Endothelial cell of umbilical vein (primary cell): ENCODE measurements at regions not wholly inside any gene's neighbourhood (a gene's known extent, or its start where the extent isn't known, plus 50 kb on each side); places are given as distances from the start of the nearest gene placed in this dataset.

Source experiments
- BruUV-seq: library from RNA; stranded (reverse); fragments of 400-500 nt; replicated peaks from 2 replicates; lab custom pipeline; 2021; lab: Mats Ljungman, UMichigan
- CTCF ChIA-PET: fragments of 300-600, 350-600 bp; sonication (Branson Sonifier 250); formaldehyde crosslinking; loops from one replicate; lab custom pipeline; 2021; ENCODE audit warnings: antibody characterized with exemption, inconsistent platforms; lab: Charles Lee
- POLR2A ChIA-PET: fragments of 300-600, 350-600 bp; sonication (Branson Sonifier 250); formaldehyde crosslinking; loops from one replicate; lab custom pipeline; 2021; ENCODE audit warnings: antibody characterized with exemption, inconsistent platforms; lab: Charles Lee
- DNase-seq: peaks from one replicate; pipeline ENCODE4 v3.0.0-alpha.2; 2011; ENCODE audit warnings: low read depth, low spot score
- FAIRE-seq: peaks from 2 replicates; lab custom pipeline; 2011; peaks lifted over from hg19 to GRCh38; lab: Jason Lieb, UNC
- H2AFZ ChIP-seq: 2 replicates; pipeline ENCODE4 v1.6.0; 2012; ENCODE audit warnings: low read depth, low read length, control low read depth, inconsistent platforms
- H3K27ac ChIP-seq: 2 replicates; pipeline ENCODE4 v1.5.1; 2011; ENCODE audit warnings: low read depth, mild to moderate bottlenecking, control low read depth, low read length, moderate library complexity; ENCODE audit not compliant: insufficient read depth
- H3K27me3 ChIP-seq, 2 experiments: 2 replicates each; pipeline versions ENCODE4 v1.6.0 to v1.6.1; 2011; ENCODE audit warnings: low read length in 2 of 2, mixed read lengths in 1 of 2; ENCODE audit not compliant: control insufficient read depth in 2 of 2, insufficient read depth in 2 of 2
- H3K36me3 ChIP-seq, 2 experiments: 2 replicates in 1 of 2; 3 replicates in 1 of 2; pipeline ENCODE4 v1.5.1; 2011; ENCODE audit warnings: low read length in 2 of 2, mild to moderate bottlenecking in 1 of 2, moderate library complexity in 1 of 2; ENCODE audit not compliant: control insufficient read depth in 2 of 2, insufficient read depth in 2 of 2; ENCODE audit errors: extremely low read depth in 1 of 2
- H3K4me1 ChIP-seq: 3 replicates; pipeline ENCODE4 v1.5.1; 2011; ENCODE audit warnings: mild to moderate bottlenecking, low read length; ENCODE audit not compliant: control insufficient read depth, insufficient read depth; ENCODE audit errors: extremely low read depth
- H3K4me2 ChIP-seq: 2 replicates; pipeline ENCODE4 v1.6.1; 2011; ENCODE audit warnings: low read length, control low read depth, mixed read lengths; ENCODE audit not compliant: insufficient read depth
- H3K4me3 ChIP-seq, 3 experiments: fragments of 200-600 bp in 1 of 3; sonication (generic), shearing (Covaris generic) in 1 of 3; replicated peaks in 1 of 3; 2 replicates each; pipeline ENCODE4 v1.5.1; 2011 to 2016; ENCODE audit warnings: control low read depth in 3 of 3, low read length in 3 of 3, mild to moderate bottlenecking in 2 of 3, inconsistent platforms in 1 of 3, low read depth in 1 of 3, moderate library complexity in 1 of 3; ENCODE audit not compliant: insufficient read depth in 1 of 3
- H3K79me2 ChIP-seq: 2 replicates; pipeline ENCODE4 v1.6.0; 2012; ENCODE audit warnings: low read length, inconsistent platforms; ENCODE audit not compliant: control insufficient read depth, insufficient read depth
- H3K9ac ChIP-seq: replicated peaks from 2 replicates; pipeline ENCODE3; 2011; ENCODE audit warnings: low read length, control low read depth; ENCODE audit not compliant: insufficient read depth; ENCODE audit errors: extremely low read depth
- H3K9me1 ChIP-seq: replicated peaks from 3 replicates; pipeline ENCODE4 v1.6.0; 2011; ENCODE audit warnings: mild to moderate bottlenecking, low read length; ENCODE audit not compliant: control insufficient read depth, insufficient read depth; ENCODE audit errors: extremely low read depth
- H3K9me3 ChIP-seq: replicated peaks from 2 replicates; pipeline ENCODE4 v1.5.1; 2012; ENCODE audit warnings: low read length, inconsistent platforms; ENCODE audit not compliant: control insufficient read depth, insufficient read depth
- H4K20me1 ChIP-seq: replicated peaks from 2 replicates; pipeline ENCODE3; 2011; ENCODE audit warnings: mild to moderate bottlenecking, low read length; ENCODE audit not compliant: control insufficient read depth, insufficient read depth; ENCODE audit errors: extremely low read depth
- CTCF ChIP-seq, 2 donors: IDR thresholded peaks; 1 replicate in 1 of 2; 2 replicates in 1 of 2; pipeline ENCODE4 v1.5.1; 2011; ENCODE audit warnings: low read length in 2 of 2, mild to moderate bottlenecking in 2 of 2, moderate library complexity in 2 of 2, control low read depth in 1 of 2, inconsistent platforms in 1 of 2, low read depth in 1 of 2; ENCODE audit not compliant: insufficient read depth in 1 of 2; ENCODE audit errors: extremely low read depth in 1 of 2
- EZH2 ChIP-seq: IDR thresholded peaks from 2 replicates; pipeline ENCODE4 v1.6.1; 2012; ENCODE audit warnings: borderline replicate concordance, low read depth, mild to moderate bottlenecking, moderate library complexity, low read length, inconsistent platforms; ENCODE audit not compliant: severe bottlenecking
- FOS ChIP-seq: IDR thresholded peaks from 2 replicates; pipeline ENCODE4 v1.6.1; 2011; ENCODE audit warnings: mild to moderate bottlenecking, low read length, moderate library complexity, borderline replicate concordance; ENCODE audit not compliant: insufficient read depth
- GATA2 ChIP-seq: IDR thresholded peaks from 2 replicates; pipeline ENCODE4 v1.7.0; 2011; ENCODE audit warnings: low read depth, mild to moderate bottlenecking, moderate library complexity, mixed read lengths, low read length; ENCODE audit not compliant: insufficient read length, insufficient read depth
- JUN ChIP-seq: IDR thresholded peaks from 2 replicates; pipeline ENCODE4 v1.6.1; 2011; ENCODE audit warnings: borderline replicate concordance, low read depth; ENCODE audit not compliant: insufficient read length, insufficient read depth
- MAX ChIP-seq: IDR thresholded peaks from 2 replicates; pipeline ENCODE4 v1.6.1; 2011; ENCODE audit not compliant: insufficient read depth, insufficient read length
- MYC ChIP-seq: IDR thresholded peaks from one replicate; pipeline ENCODE4 v1.6.1; 2011; ENCODE audit warnings: mild to moderate bottlenecking, low read depth, low read length
- POLR2A ChIP-seq: IDR thresholded peaks from 2 replicates; pipeline ENCODE4 v1.6.1; 2012; ENCODE audit warnings: low read depth, mild to moderate bottlenecking, control low read depth, low read length
- POLR2AphosphoS5 ChIP-seq: IDR thresholded peaks from 2 replicates; pipeline ENCODE4 v1.6.1; 2012; ENCODE audit warnings: low read depth, mild to moderate bottlenecking, control low read depth, low read length, moderate library complexity; ENCODE audit not compliant: insufficient read depth
- dilution Hi-C: fragments of 300-500 bp; cut with MboI; formaldehyde crosslinking; loops from one replicate; pipeline ENCODE4 v1.15.0; 2019; ENCODE audit warnings: low sequenced_read_pairs; ENCODE audit not compliant: extremely low pct_ligation_motif_present
- intact Hi-C: fragments of 100-400 bp; cut with micrococcal nuclease; formaldehyde crosslinking; loops from one replicate; pipeline ENCODE4 v1.10.0; 2022

- no peaks in the 10 kb centered on the region for H3K9me1 ChIP-seq
- dilution Hi-C loops (no loop called here), intact Hi-C loops (no loop called here)
- no peak overlapping the region for H2AFZ ChIP-seq
- BruUV-seq: no TSS peak
- DNase-seq (no peak), FAIRE-seq (no peak)
- no peaks in the 10 kb centered on the region for H3K4me1 ChIP-seq
- H3K4me3 ChIP-seq: no peak overlapping the region
- H3K79me2 ChIP-seq: no peaks in the 10 kb centered on the region
- H3K27ac ChIP-seq: no peak overlapping the region
- ChIA-PET CTCF (no interaction called here), POLR2A (no interaction called here)
- H3K27me3 ChIP-seq: no peaks in the 10 kb centered on the region
- H3K4me2 ChIP-seq: no peak overlapping the region
- no peaks in the 10 kb centered on the region for H3K9me3 ChIP-seq
- no peaks in the 10 kb centered on the region for H4K20me1 ChIP-seq
- H3K9ac ChIP-seq: no peak overlapping the region
- TF ChIP-seq FOS: no peak
- no peak for TF ChIP-seq JUN
- TF ChIP-seq MYC: no peak
- TF ChIP-seq EZH2: no peak
- no peak for TF ChIP-seq MAX
- TF ChIP-seq GATA2: no peak
- no peak for TF ChIP-seq POLR2AphosphoS5
- TF ChIP-seq CTCF (IDR thresholded peaks at IDR 0.05; ENCODE audit: extremely low read depth in 1 of 2, insufficient read depth in 1 of 2, low read depth in 1 of 2, low read length in 2 of 2): no peak
- no peak for TF ChIP-seq POLR2A
- H3K36me3 ChIP-seq: no peaks in the 10 kb centered on the region
Observed at GRCh38 chr15:46251903-46252302, 617.1 kb downstream of the SQOR start.
